ENCODE measurements at regions not wholly inside any gene's neighbourhood (a gene's known extent, or its start where the extent isn't known, plus 50 kb on each side); places are given as distances from the start of the nearest gene placed in this dataset.

DNA sequence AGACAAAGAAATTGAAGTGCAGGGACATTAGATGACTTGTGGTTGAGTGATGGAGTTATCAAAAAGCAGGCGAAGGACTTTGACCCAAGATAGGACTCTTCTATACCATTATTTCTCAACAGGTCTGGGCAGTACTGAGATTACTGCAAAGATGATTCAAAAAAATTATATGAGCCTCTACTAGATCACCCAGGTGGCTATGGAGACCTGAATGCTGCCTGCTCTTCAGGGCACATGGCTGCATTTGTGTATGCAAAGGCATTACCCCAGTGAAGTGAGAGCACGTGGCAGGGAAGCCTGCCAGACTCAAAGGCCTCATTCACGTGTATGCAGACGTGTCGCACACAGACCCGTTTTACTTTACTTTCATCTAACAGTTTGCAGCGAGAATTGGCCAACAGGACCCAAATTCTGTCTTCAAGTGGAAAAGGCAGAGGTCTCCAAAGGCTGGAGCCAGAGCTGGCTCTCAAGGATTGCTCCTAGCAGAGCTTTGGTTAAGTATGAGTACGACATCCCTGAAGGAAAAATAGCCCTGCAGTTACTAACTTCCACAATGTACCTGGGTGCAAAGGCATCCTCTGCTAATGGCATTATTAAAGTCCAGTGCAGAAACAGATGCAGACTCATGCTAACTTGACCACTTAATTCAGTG lies 113.8 kb upstream of the ARMC2 start:
- ChIA-PET POLR2A (no interaction called here), CTCF (no interaction called here)
- DNase-seq (ENCODE audit: extremely low spot score), result no peak
- TF ChIP-seq LEF1 (IDR thresholded peaks at IDR 0.05; ENCODE audit: borderline replicate concordance) (no peak), SUZ12 (IDR thresholded peaks at IDR 0.05) (no peak), CTBP1 (IDR thresholded peaks at IDR 0.05; ENCODE audit: borderline replicate concordance) (no peak), BHLHE40 (IDR thresholded peaks at IDR 0.05; ENCODE audit: borderline replicate concordance) (no peak), ARNT (IDR thresholded peaks at IDR 0.05) (no peak), TARDBP (IDR thresholded peaks at IDR 0.05) (no peak), HDGF (IDR thresholded peaks at IDR 0.05; ENCODE audit: borderline replicate concordance) (no peak), NFRKB (IDR thresholded peaks at IDR 0.05) (no peak), ZNF384 (IDR thresholded peaks at IDR 0.05) (no peak), SP1 (IDR thresholded peaks at IDR 0.05) (no peak), FOXM1 (IDR thresholded peaks at IDR 0.05; ENCODE audit: borderline replicate concordance) (no peak), L3MBTL2 (conservative IDR thresholded peaks at IDR 0.05) (no peak), FOXA1 (IDR thresholded peaks at IDR 0.05) (no peak), FOXK2 (IDR thresholded peaks at IDR 0.05) (no peak), ELF4 (IDR thresholded peaks at IDR 0.05) (no peak)
- TF ChIP-seq, protein P1, sequence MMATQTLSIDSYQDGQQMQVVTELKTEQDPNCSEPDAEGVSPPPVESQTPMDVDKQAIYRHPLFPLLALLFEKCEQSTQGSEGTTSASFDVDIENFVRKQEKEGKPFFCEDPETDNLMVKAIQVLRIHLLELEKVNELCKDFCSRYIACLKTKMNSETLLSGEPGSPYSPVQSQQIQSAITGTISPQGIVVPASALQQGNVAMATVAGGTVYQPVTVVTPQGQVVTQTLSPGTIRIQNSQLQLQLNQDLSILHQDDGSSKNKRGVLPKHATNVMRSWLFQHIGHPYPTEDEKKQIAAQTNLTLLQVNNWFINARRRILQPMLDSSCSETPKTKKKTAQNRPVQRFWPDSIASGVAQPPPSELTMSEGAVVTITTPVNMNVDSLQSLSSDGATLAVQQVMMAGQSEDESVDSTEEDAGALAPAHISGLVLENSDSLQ (IDR thresholded peaks at IDR 0.05), result no peak

DNA sequence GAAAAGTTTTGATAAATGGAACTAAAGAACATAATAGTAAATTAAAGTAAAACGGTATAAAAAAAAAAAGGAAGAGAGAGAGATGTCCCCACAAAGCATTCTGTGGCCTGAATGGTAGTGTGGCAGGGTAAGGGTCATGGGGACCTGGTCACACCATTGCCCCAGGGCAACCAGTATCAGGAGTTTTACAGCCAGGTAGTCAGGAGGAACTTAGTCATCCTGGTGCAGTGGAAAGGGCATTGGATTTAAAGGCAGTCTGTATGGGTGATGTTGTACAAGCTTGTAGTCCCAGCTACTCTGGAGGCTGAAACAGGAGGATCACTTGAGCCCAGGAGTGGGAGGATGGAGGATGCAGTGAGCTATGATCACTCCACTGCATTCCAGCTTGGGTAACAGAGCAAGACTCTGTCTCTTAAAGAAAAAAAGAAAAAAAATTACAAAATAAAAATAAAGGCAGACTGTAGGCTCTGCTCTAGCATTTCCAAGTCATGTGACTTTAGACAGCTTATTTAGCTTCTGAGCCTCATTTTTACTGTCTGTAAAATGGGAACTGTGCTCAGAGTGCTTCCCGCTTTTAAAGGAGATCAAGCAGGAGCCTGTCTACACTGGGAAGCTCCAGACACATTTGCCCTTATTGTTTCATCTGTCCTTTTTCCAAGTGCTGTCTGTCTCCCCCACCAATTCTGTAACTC lies 112.8 kb upstream of the ARMC2 start:
- DNase-seq (ENCODE audit: extremely low spot score), result no peak
- no peak for TF ChIP-seq LEF1 (IDR thresholded peaks at IDR 0.05; ENCODE audit: borderline replicate concordance)
- TF ChIP-seq SUZ12 (IDR thresholded peaks at IDR 0.05), result no peak
- no peak for TF ChIP-seq FOXK2 (IDR thresholded peaks at IDR 0.05)
- TF ChIP-seq FOXM1 (IDR thresholded peaks at IDR 0.05; ENCODE audit: borderline replicate concordance), result no peak
- no peak for TF ChIP-seq ELF4 (IDR thresholded peaks at IDR 0.05)
- TF ChIP-seq ARNT (IDR thresholded peaks at IDR 0.05), result no peak
- no peak for TF ChIP-seq ZNF384 (IDR thresholded peaks at IDR 0.05)
- no peak for TF ChIP-seq HDGF (IDR thresholded peaks at IDR 0.05; ENCODE audit: borderline replicate concordance)
- TF ChIP-seq NFRKB (IDR thresholded peaks at IDR 0.05), result no peak
- CTCF ChIA-PET, result no interaction called here
- POLR2A ChIA-PET, result no interaction called here

DNA sequence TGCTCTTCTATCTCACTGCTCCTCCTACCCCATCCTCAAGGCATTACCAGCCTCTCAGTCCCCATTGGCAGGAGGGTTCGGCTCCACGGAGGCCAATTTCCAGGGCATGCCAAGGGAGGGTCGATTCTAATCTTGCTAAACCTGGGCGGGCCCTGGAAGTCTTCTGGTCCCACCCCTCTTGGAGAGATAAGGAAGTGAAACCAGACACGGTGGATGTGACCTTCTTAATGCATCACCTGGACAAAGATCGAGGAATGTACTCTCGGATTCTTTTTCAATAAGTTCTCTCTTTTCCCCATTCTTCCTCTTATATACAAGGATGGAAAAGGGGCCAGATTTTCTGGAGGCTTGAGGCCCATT lies 112.2 kb upstream of the ARMC2 start:
- CTCF ChIA-PET, result no interaction called here
- TF ChIP-seq ZNF384 (IDR thresholded peaks at IDR 0.05), result no peak
- no peak for TF ChIP-seq TARDBP (IDR thresholded peaks at IDR 0.05)
- no peak for TF ChIP-seq SP1 (IDR thresholded peaks at IDR 0.05)
- TF ChIP-seq, protein P1 (IDR thresholded peaks at IDR 0.05), result no peak
- no peak for TF ChIP-seq FOXM1 (IDR thresholded peaks at IDR 0.05; ENCODE audit: borderline replicate concordance)
- no peak for TF ChIP-seq ELF4 (IDR thresholded peaks at IDR 0.05)
- TF ChIP-seq L3MBTL2 (conservative IDR thresholded peaks at IDR 0.05), result no peak
- TF ChIP-seq HDGF (IDR thresholded peaks at IDR 0.05; ENCODE audit: borderline replicate concordance), result no peak
- no peak for TF ChIP-seq BHLHE40 (IDR thresholded peaks at IDR 0.05; ENCODE audit: borderline replicate concordance)
- TF ChIP-seq ARNT (IDR thresholded peaks at IDR 0.05), result no peak
- TF ChIP-seq LEF1 (IDR thresholded peaks at IDR 0.05; ENCODE audit: borderline replicate concordance), result no peak
- TF ChIP-seq NFRKB (IDR thresholded peaks at IDR 0.05), result no peak
- TF ChIP-seq SUZ12 (IDR thresholded peaks at IDR 0.05), result no peak
- no peak for TF ChIP-seq FOXA1 (IDR thresholded peaks at IDR 0.05)
- TF ChIP-seq CTBP1 (IDR thresholded peaks at IDR 0.05; ENCODE audit: borderline replicate concordance), result no peak
- no peak for TF ChIP-seq FOXK2 (IDR thresholded peaks at IDR 0.05)
- POLR2A ChIA-PET, result no interaction called here
- no peak for DNase-seq (ENCODE audit: extremely low spot score)

DNA sequence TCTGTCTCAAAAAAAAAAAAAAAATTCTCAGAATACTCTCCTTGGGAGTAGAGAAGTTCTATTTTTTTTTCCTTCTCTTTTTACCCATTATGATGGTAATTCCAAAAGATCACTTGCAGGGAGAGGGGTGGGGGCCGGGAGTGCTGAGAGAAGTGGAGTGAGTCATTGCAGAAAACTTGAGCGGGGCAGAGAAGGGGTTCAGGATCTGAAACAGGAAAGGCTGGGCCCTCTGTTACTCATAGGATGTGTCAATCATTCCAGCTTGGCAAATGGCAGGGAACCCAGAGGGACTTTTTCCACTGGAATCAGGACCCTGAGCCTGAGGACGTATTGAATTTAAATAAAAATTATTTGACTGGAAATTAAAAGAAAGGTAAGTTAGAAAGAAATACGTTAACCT lies 111.4 kb upstream of the ARMC2 start:
- TF ChIP-seq NFRKB (IDR thresholded peaks at IDR 0.05), result no peak
- TF ChIP-seq, protein P1 (IDR thresholded peaks at IDR 0.05), result peak; percentile 59; the same call in 1 of the 2 replicates
- ChIA-PET CTCF (no interaction called here), POLR2A (no interaction called here)
- DNase-seq (ENCODE audit: extremely low spot score), result no peak

DNA sequence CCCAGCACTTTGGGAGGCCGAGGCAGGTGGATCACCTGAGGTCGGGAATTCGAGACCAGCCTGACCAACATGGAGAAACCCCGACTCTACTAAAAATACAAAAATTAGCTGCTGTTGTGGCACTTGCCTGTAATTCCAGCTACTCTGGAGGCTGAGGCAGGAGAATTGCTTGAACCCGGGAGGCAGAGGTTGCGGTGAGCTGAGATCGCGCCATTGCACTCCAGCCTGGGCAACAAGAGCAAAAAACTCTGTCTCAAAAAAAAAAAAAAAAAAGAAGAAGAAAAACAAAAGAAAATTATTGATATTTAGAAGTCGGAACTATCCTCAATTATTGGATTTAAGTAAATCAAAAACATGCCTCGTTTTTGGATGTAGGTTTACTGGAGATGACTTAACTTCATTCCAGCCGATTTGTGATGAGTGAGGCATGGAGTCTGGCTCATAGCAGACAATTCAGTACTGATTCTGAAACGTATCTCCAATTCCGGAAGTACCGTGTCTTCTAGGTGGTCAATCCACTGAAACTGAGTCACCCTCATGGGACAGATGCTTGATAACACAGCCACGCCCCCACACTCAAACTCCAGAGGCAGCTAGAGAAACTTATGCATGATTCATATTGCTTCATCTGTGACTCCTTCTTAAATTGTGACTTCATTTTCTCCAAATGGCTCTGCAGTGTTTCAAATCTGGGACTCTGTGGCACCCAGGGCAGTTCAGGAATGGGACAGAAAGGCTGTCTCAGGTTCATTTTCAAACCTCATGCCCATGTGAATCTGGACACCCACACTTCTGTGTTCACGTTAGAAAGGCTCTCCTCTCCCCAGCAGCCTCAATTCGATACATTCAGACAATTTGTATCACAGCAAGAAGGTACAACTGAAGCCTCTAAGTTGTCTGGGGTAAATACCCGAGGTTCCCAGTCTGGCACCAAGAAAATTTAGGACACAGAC lies 110.4 kb upstream of the ARMC2 start:
- TF ChIP-seq NFRKB (IDR thresholded peaks at IDR 0.05) (no peak), TARDBP (IDR thresholded peaks at IDR 0.05) (no peak), ZNF384 (IDR thresholded peaks at IDR 0.05) (no peak), FOXA1 (IDR thresholded peaks at IDR 0.05) (no peak), ELF4 (IDR thresholded peaks at IDR 0.05) (no peak), BHLHE40 (IDR thresholded peaks at IDR 0.05; ENCODE audit: borderline replicate concordance) (no peak), SP1 (IDR thresholded peaks at IDR 0.05) (no peak), FOXK2 (IDR thresholded peaks at IDR 0.05) (no peak), SUZ12 (IDR thresholded peaks at IDR 0.05) (no peak), LEF1 (IDR thresholded peaks at IDR 0.05; ENCODE audit: borderline replicate concordance) (no peak)
- TF ChIP-seq, protein P1 (IDR thresholded peaks at IDR 0.05), result no peak
- ChIA-PET CTCF (no interaction called here), POLR2A (no interaction called here)
- no peak for DNase-seq (ENCODE audit: extremely low spot score)

Data from HEK293T (cell line).